ENCODE measurements at regions not wholly inside any gene's neighbourhood (a gene's known extent, or its start where the extent isn't known, plus 50 kb on each side); places are given as distances from the start of the nearest gene placed in this dataset.

DNA sequence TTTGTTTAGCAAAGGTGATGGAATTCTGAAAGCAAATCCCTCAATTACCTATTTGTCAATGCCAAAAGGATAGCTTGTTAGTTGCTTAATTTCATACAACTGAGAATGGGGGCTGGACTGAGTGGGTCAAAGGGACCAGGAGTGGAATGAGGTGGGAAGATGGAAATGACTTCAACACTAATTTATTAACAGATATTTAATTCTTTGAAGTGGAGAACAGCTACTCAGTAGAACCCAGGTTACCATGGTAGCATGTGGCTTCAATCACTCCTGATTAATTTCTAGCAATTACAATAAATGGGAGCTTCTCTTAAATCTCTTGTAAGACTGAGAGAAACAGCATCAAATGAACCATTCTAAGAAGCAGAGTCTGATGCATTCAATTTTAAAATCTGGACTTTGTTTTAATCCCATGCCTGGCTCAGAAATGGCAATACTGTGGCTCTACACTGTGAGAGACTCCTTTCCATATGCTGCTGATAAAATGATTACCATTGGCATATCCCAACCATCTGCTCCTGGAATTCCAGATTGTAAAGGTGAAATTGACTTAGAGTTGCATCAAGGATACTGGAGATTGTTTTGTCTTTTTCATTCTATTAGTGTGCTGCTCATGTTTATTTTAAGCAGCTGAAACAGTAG, 607.8 kb downstream of the SNAPC1 start:
- Mint-ChIP-seq H3K36me3 (no peaks in the 10 kb centered on the region), H3K27me3 (no peaks in the 10 kb centered on the region), H3K9me3 (ENCODE audit: low read depth) (peaks cover 5% of the 10 kb centered on the region), H3K4me3 (no peak overlapping the region), H3K27ac (no peak overlapping the region), H3K4me1 (no peaks in the 10 kb centered on the region)
- DNase-seq, result no peak
- ATAC-seq, result no peak
- CTCF ChIA-PET, result no interaction called here

DNA sequence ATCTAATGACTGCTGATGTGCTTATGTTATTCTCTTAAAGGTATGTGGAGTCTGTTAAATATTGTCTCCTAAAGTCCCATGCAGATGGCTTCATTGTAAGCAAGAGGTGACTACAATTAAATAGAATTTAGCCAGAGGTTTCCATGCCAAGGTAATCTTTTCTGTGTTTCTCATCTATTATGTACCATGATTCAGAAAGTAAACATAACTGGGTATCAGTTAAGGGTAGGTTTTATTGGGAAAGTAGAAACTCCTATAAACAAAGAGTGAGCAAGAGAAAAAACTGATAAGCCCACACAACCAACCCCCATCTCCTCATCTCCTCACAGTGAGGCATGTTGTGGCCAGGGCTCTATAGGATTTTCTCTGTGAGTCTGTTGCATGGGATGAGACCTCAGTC, 611.7 kb downstream of the SNAPC1 start:
- H3K4me1 Mint-ChIP-seq, result no peaks in the 10 kb centered on the region

GRCh38 chr14:62378057-62378456, 615.8 kb downstream of the SNAPC1 start:
- no peaks in the 10 kb centered on the region for H3K27me3 Mint-ChIP-seq
- H3K4me3 Mint-ChIP-seq, result no peak overlapping the region
- H3K27ac Mint-ChIP-seq, result no peak overlapping the region
- no peaks in the 10 kb centered on the region for H3K9me3 Mint-ChIP-seq (ENCODE audit: low read depth)
- CTCF ChIA-PET, result no interaction called here
- DNase-seq, result no peak
- ATAC-seq, result no peak
- no peaks in the 10 kb centered on the region for H3K4me1 Mint-ChIP-seq
- no peaks in the 10 kb centered on the region for H3K36me3 Mint-ChIP-seq

More for the DNA sequence above, 611.7 kb downstream of the SNAPC1 start:
- no peak for DNase-seq
- H3K27ac Mint-ChIP-seq, result no peak overlapping the region
- ATAC-seq, result no peak
- CTCF ChIA-PET, result no interaction called here
- no peak overlapping the region for H3K4me3 Mint-ChIP-seq
- no peaks in the 10 kb centered on the region for H3K9me3 Mint-ChIP-seq (ENCODE audit: low read depth)
- no peaks in the 10 kb centered on the region for H3K27me3 Mint-ChIP-seq
- H3K36me3 Mint-ChIP-seq, result no peaks in the 10 kb centered on the region

DNA sequence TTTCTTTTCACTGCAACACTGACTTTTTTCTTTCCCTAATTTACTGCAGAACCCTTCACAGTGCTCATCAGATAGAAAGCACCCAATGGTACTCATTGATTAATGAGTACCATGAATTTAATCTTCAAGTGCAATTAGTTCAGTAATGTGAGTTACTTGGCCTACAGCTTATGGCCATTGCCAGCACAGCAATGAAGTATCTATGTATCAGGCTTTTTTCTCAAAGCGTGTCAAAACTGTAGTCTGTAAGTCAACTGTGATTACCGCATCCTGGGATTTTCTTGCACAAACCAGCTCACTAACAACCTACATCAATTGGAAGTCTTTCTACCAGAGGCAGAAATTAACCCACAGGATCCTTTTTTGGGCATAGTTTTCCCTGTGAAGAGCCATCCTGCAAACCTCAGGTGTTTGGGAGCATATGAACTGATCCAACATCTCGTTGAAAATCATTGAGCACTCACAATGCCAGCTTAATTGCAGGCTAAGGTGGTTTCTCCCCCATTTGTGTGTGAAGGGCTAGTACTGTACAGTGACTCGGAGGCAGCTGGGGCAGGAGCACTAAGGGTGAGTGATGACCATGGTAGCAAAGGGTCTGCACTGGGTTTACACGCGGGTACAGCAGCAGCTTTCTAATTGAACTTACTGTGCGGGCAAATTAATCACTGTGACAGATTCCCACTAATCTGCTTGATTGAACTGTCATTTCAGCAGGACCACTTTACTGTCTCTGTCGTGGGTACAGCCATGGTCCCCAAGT, 619.3 kb downstream of the SNAPC1 start:
- Mint-ChIP-seq H3K4me3 (no peak overlapping the region), H3K27me3 (no peaks in the 10 kb centered on the region), H3K4me1 (no peaks in the 10 kb centered on the region), H3K9me3 (ENCODE audit: low read depth) (peaks cover 4% of the 10 kb centered on the region), H3K36me3 (no peaks in the 10 kb centered on the region), H3K27ac (no peak overlapping the region)
- ATAC-seq (no peak), DNase-seq (no peak)
- CTCF ChIA-PET, result no interaction called here

DNA sequence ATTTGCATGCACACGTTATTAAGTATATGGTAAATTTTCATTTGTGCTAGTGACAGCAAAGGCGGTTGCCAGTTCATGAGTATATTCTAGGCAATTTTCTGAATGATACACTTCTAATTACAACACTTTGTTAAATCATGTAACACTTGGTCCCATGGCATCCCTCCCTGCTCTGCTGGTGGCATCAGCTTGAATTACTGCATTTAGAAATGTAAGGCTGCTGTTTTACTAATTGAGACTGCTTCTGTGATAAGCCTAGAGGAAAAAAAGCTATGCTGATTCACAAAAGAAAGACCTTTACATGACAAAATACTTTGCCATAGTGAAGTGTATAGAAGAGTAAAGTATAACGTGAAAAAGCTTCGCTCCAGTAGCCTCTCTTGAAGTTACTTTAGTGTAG, 636.1 kb downstream of the KCNH5 start:
- H3K9me3 Mint-ChIP-seq (ENCODE audit: low read depth), result peaks cover 6% of the 10 kb centered on the region
- no peak overlapping the region for H3K27ac Mint-ChIP-seq
- CTCF ChIA-PET, result no interaction called here
- no peaks in the 10 kb centered on the region for H3K36me3 Mint-ChIP-seq
- H3K4me3 Mint-ChIP-seq, result no peak overlapping the region
- DNase-seq, result no peak
- no peak for ATAC-seq
- no peaks in the 10 kb centered on the region for H3K27me3 Mint-ChIP-seq
- H3K4me1 Mint-ChIP-seq, result no peaks in the 10 kb centered on the region

GRCh38 chr14:62409626-62410300, 635.5 kb downstream of the KCNH5 start:
- no peak for ATAC-seq
- peaks cover 2% of the 10 kb centered on the region for H3K9me3 Mint-ChIP-seq (ENCODE audit: low read depth)
- H3K27ac Mint-ChIP-seq, result no peak overlapping the region
- CTCF ChIA-PET, result no interaction called here
- H3K27me3 Mint-ChIP-seq, result no peaks in the 10 kb centered on the region
- no peak overlapping the region for H3K4me3 Mint-ChIP-seq
- H3K36me3 Mint-ChIP-seq, result no peaks in the 10 kb centered on the region
- H3K4me1 Mint-ChIP-seq, result no peaks in the 10 kb centered on the region
- DNase-seq, result no peak

- ATAC-seq (no peak), DNase-seq (no peak)
- Mint-ChIP-seq H3K9me3 (ENCODE audit: low read depth) (peaks cover 7% of the 10 kb centered on the region), H3K36me3 (no peaks in the 10 kb centered on the region), H3K27me3 (no peaks in the 10 kb centered on the region), H3K4me1 (no peaks in the 10 kb centered on the region), H3K4me3 (no peak overlapping the region), H3K27ac (no peak overlapping the region)
- CTCF ChIA-PET, result no interaction called here
These were observed 624.4 kb downstream of the KCNH5 start for GRCh38 chr14:62420847-62421246.

DNA sequence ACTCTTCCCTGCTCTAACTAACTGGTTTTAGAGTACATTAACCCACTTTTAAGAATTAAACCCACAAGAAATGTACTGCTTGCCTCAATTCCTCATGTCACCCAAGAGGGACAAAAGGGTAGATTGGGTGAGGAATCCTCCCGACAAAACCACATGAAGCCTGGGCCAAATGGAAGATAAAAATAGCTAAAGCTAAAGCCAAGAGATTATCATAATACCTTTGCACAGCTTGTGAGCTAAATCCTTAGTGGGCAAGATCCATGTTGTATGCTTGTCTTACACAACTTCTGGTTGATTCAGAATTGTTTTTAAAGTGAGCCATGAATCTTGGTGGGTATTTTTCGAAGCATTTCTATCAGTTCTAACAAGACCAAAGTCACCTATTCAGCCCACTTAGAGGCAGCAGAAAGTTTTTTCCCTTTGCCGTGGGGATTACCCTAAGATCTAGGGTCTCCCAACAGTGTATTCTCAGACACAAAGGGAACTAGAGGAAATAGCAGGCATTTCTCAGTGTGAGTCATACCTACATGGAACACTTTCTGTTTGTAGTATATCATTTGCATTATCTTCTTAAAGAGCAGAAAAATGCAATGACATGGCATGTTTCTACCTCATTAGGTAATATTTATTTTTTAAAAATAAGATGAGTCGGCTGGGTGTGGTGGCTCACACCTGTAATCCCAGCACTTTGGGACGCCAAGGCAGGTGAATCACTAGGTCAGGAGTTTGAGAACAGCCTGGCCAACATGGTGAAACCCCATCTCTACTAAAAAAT, 616.6 kb downstream of the KCNH5 start:
- H3K27me3 Mint-ChIP-seq, result no peaks in the 10 kb centered on the region
- H3K9me3 Mint-ChIP-seq (ENCODE audit: low read depth), result peaks cover 12% of the 10 kb centered on the region
- H3K4me3 Mint-ChIP-seq, result no peak overlapping the region
- DNase-seq (no peak), ATAC-seq (no peak)
- no peak overlapping the region for H3K27ac Mint-ChIP-seq
- H3K4me1 Mint-ChIP-seq, result no peaks in the 10 kb centered on the region
- H3K36me3 Mint-ChIP-seq, result no peaks in the 10 kb centered on the region
- CTCF ChIA-PET, result no interaction called here

DNA sequence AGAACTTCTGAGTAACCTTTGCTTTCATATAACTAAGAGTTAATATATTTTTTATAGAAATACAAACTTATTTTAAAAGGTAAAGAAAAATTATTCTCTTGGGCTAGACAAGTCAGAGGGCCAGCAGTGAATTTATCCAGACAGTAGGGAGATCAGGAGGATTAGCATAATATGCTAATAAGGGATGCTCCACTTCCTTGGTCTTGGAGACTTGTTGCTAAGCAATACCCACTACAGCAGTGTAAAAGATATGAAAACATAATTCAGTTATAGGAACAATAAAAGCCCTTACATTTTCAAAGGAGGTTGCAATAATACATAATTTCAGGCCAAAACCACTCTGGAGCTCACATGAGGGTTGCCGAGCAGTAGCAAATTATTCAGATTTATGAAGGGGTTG, 615.6 kb downstream of the KCNH5 start:
- Mint-ChIP-seq H3K9me3 (ENCODE audit: low read depth) (peaks cover 12% of the 10 kb centered on the region), H3K27me3 (no peaks in the 10 kb centered on the region), H3K36me3 (no peaks in the 10 kb centered on the region), H3K4me1 (no peaks in the 10 kb centered on the region), H3K27ac (no peak overlapping the region), H3K4me3 (no peak overlapping the region)
- CTCF ChIA-PET, result no interaction called here
- DNase-seq (no peak), ATAC-seq (no peak)

GRCh38 chr14:62431496-62431895, 613.8 kb downstream of the KCNH5 start:
- no peak overlapping the region for H3K27ac Mint-ChIP-seq
- DNase-seq (no peak), ATAC-seq (no peak)
- no peaks in the 10 kb centered on the region for H3K36me3 Mint-ChIP-seq
- CTCF ChIA-PET, result no interaction called here
- H3K4me1 Mint-ChIP-seq, result no peaks in the 10 kb centered on the region
- no peaks in the 10 kb centered on the region for H3K27me3 Mint-ChIP-seq
- no peak overlapping the region for H3K4me3 Mint-ChIP-seq
- H3K9me3 Mint-ChIP-seq (ENCODE audit: low read depth), result peaks cover 7% of the 10 kb centered on the region

DNA sequence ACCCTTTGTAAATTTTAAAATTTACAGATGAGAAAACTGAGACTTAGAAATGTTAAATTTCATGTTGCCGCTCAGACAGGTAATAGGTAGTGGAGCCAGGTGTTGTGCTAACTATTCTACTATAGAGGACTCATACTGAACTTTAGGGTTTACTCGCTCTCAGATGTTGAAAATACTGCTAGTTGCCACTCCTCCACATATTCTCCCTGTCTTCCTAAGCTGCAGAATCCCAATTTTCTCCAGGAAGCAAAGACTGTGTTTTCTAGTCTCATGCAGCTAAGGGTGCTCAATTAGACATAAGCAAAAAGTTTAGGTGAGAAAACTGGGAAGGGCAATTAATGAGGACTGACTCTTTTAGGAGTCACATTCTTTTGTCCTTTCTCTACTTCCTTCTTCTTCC, 612.3 kb downstream of the KCNH5 start:
- Mint-ChIP-seq H3K36me3 (no peaks in the 10 kb centered on the region), H3K9me3 (ENCODE audit: low read depth) (peaks cover 9% of the 10 kb centered on the region), H3K4me3 (no peak overlapping the region), H3K27me3 (no peaks in the 10 kb centered on the region), H3K4me1 (no peaks in the 10 kb centered on the region), H3K27ac (no peak overlapping the region)
- ATAC-seq, result no peak
- no peak for DNase-seq
- CTCF ChIA-PET, result no interaction called here

DNA sequence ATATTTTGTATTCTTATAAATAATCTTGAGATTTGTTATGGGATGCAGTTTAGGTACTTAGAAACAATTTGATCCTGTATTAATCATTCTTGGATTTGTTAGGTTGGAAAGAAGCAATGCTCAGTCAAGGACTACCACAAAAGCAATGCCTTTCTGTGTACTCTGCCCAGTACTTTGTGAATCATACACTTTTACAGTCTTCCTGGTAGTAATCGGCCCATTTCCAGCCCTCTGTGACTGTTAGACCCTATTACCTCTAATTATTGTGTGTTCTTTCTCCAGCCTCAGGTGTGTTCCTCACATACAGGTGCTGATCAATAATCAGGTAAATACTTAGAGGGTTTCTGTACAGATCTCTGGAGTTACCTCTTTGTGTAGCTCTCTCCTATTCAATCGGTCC, 609.0 kb downstream of the KCNH5 start:
- no peaks in the 10 kb centered on the region for H3K4me1 Mint-ChIP-seq
- CTCF ChIA-PET, result no interaction called here
- no peak overlapping the region for H3K27ac Mint-ChIP-seq
- DNase-seq, result no peak
- no peaks in the 10 kb centered on the region for H3K27me3 Mint-ChIP-seq
- H3K9me3 Mint-ChIP-seq (ENCODE audit: low read depth), result peaks cover 15% of the 10 kb centered on the region
- H3K4me3 Mint-ChIP-seq, result no peak overlapping the region
- H3K36me3 Mint-ChIP-seq, result no peaks in the 10 kb centered on the region
- no peak for ATAC-seq

DNA sequence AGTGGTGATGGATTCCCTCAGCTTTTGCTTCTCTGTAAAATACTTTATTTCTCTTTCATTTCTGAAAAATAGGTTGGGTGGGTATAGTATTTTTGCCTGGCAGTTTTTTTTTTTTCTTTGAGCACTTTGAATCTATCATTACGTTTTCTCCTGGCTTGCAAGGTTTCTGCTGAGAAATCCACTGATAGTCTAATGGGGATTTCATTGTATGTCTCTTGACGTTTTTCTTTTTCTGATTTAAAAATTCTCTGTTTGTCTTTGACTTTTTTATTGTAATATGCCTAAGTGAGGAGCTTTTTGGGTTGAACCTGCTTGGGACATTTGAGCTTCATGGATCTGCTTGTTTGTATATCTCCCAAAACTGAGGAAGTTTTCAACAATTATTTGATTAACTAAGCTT, 606.0 kb downstream of the KCNH5 start:
- ATAC-seq (no peak), DNase-seq (no peak)
- no peak overlapping the region for H3K27ac Mint-ChIP-seq
- no peaks in the 10 kb centered on the region for H3K36me3 Mint-ChIP-seq
- H3K4me1 Mint-ChIP-seq, result no peaks in the 10 kb centered on the region
- H3K27me3 Mint-ChIP-seq, result no peaks in the 10 kb centered on the region
- peaks cover 13% of the 10 kb centered on the region for H3K9me3 Mint-ChIP-seq (ENCODE audit: low read depth)
- CTCF ChIA-PET, result no interaction called here
- H3K4me3 Mint-ChIP-seq, result no peak overlapping the region

DNA sequence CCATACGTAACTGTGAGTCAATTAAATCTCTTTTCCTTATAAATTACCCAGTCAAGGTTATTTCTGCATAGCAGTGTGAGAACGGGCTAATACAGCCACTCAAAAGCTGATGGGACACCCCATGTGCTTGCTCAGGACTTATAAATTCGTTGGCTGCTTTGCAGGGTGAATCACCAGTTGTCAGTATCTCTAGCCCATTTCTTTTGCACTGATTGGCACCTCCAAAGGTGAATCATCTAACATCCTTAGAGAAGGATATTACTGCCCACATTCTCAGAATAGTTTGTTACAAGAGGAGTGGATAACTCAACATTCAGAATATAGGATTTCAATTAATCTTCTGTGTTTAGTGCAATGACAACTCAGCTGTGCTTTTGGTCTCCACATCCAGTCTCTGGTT, 601.5 kb downstream of the KCNH5 start:
- H3K9me3 Mint-ChIP-seq (ENCODE audit: low read depth), result peaks cover 14% of the 10 kb centered on the region
- no peak for ATAC-seq

More for the DNA sequence above, 601.5 kb downstream of the KCNH5 start:
- Mint-ChIP-seq H3K4me3 (no peak overlapping the region), H3K36me3 (no peaks in the 10 kb centered on the region), H3K4me1 (no peaks in the 10 kb centered on the region), H3K27ac (no peak overlapping the region), H3K27me3 (no peaks in the 10 kb centered on the region)
- DNase-seq, result no peak
- CTCF ChIA-PET, result no interaction called here

Measured in activated CD8-positive, alpha-beta memory T cell treated with anti-CD3 and anti-CD28 coated beads, Interleukin-2, amount 10 ng/mL, durations not matched to agents 7 days and 5 days (primary cell).